GM12878 (cell line): ENCODE measurements at regions not wholly inside any gene's neighbourhood (a gene's known extent, or its start where the extent isn't known, plus 50 kb on each side); places are given as distances from the start of the nearest gene placed in this dataset.

Experiments
- E4F1 ChIP-seq: fragments of 450-650 bp; IDR thresholded peaks from 2 replicates; pipeline ENCODE4 v1.6.1; 2018; ENCODE audit warnings: borderline replicate concordance, mild to moderate bottlenecking; ENCODE audit not compliant: partially characterized antibody
- POLR2AphosphoS5 ChIP-seq: IDR thresholded peaks from 2 replicates; pipeline ENCODE4 v1.6.1; 2011; ENCODE audit warnings: mild to moderate bottlenecking, low read length, inconsistent platforms
- RAD21 ChIP-seq: IDR thresholded peaks from 2 replicates; pipeline ENCODE4 v1.6.1; 2011; ENCODE audit warnings: mild to moderate bottlenecking, low read depth, low read length, moderate library complexity; ENCODE audit not compliant: insufficient read depth
- SUZ12 ChIP-seq: fragments of 200-600 bp; sonication (generic); IDR thresholded peaks from one replicate; pipeline ENCODE4 v1.6.1; 2018; ENCODE audit warnings: antibody characterized with exemption, mild to moderate bottlenecking; ENCODE audit not compliant: unreplicated experiment
- ZNF217 ChIP-seq: fragments of 450-650 bp; IDR thresholded peaks from 2 replicates; pipeline ENCODE4 v1.6.1; 2017; ENCODE audit warnings: antibody characterized with exemption, mild to moderate bottlenecking
- TF ChIP-seq, protein P1 (sequence below), 3 experiments: IDR thresholded peaks in 2 of 3; conservative IDR thresholded peaks in 1 of 3; 2 replicates each; pipeline ENCODE4 v1.5.1; 2011; ENCODE audit warnings: low read depth in 3 of 3, low read length in 3 of 3, mild to moderate bottlenecking in 3 of 3, control low read depth in 2 of 3, moderate library complexity in 2 of 3, inconsistent platforms in 1 of 3, mixed read lengths in 1 of 3; ENCODE audit not compliant: control insufficient read depth in 2 of 3, insufficient read depth in 1 of 3; ENCODE audit errors: extremely low read depth in 1 of 3
- TF ChIP-seq, protein P2 (sequence below): fragments of 450-650 bp; formaldehyde crosslinking; IDR thresholded peaks from 2 replicates; pipeline ENCODE4 v1.5.0; 2022; ENCODE audit warnings: mild to moderate bottlenecking, missing genetic modification characterization

- TF ChIP-seq, protein P1, sequence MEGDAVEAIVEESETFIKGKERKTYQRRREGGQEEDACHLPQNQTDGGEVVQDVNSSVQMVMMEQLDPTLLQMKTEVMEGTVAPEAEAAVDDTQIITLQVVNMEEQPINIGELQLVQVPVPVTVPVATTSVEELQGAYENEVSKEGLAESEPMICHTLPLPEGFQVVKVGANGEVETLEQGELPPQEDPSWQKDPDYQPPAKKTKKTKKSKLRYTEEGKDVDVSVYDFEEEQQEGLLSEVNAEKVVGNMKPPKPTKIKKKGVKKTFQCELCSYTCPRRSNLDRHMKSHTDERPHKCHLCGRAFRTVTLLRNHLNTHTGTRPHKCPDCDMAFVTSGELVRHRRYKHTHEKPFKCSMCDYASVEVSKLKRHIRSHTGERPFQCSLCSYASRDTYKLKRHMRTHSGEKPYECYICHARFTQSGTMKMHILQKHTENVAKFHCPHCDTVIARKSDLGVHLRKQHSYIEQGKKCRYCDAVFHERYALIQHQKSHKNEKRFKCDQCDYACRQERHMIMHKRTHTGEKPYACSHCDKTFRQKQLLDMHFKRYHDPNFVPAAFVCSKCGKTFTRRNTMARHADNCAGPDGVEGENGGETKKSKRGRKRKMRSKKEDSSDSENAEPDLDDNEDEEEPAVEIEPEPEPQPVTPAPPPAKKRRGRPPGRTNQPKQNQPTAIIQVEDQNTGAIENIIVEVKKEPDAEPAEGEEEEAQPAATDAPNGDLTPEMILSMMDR (IDR thresholded peaks at IDR 0.05 in 2 of 3, conservative IDR thresholded peaks at IDR 0.05 in 1 of 3; ENCODE audit: control insufficient read depth in 2 of 3, extremely low read depth in 1 of 3, insufficient read depth in 1 of 3, low read depth in 3 of 3, low read length in 3 of 3) = no peak
- no peak for TF ChIP-seq ZNF217
- TF ChIP-seq RAD21 = no peak
- TF ChIP-seq SUZ12 = no peak
- TF ChIP-seq, protein P2, sequence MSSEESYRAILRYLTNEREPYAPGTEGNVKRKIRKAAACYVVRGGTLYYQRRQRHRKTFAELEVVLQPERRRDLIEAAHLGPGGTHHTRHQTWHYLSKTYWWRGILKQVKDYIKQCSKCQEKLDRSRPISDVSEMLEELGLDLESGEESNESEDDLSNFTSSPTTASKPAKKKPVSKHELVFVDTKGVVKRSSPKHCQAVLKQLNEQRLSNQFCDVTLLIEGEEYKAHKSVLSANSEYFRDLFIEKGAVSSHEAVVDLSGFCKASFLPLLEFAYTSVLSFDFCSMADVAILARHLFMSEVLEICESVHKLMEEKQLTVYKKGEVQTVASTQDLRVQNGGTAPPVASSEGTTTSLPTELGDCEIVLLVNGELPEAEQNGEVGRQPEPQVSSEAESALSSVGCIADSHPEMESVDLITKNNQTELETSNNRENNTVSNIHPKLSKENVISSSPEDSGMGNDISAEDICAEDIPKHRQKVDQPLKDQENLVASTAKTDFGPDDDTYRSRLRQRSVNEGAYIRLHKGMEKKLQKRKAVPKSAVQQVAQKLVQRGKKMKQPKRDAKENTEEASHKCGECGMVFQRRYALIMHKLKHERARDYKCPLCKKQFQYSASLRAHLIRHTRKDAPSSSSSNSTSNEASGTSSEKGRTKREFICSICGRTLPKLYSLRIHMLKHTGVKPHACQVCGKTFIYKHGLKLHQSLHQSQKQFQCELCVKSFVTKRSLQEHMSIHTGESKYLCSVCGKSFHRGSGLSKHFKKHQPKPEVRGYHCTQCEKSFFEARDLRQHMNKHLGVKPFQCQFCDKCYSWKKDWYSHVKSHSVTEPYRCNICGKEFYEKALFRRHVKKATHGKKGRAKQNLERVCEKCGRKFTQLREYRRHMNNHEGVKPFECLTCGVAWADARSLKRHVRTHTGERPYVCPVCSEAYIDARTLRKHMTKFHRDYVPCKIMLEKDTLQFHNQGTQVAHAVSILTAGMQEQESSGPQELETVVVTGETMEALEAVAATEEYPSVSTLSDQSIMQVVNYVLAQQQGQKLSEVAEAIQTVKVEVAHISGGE (CRISPR knock-in tag) = no peak
- no peak for TF ChIP-seq E4F1
- no peak for TF ChIP-seq POLR2AphosphoS5
Measured at GRCh38 chr12:130017591-130018449, 114.0 kb upstream of the TMEM132D start.
